ENCODE measurements at regions not wholly inside any gene's neighbourhood (a gene's known extent, or its start where the extent isn't known, plus 50 kb on each side); places are given as distances from the start of the nearest gene placed in this dataset.

DNA sequence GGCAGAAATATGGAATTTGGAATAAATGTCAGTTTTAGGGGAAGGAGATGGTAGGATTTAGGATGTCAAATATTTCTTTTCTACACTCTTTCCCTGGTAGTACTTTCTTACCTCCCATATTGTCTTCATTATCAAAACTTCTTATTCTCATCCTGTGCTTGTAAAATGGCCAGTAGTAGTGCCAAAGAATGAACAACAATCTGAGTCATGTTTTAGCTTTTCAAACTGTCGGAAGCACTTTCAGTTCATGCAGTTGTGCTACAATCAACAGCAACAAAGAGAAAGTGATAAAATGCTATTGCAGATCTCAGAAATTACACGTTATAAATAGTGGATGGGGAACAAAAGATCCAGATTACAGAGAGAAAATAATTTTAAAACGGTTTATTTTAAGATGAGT, 193.7 kb upstream of the RXFP2 start:
- CTCF ChIA-PET (ENCODE audit: partially characterized antibody): interaction anchor here (0.8 to 1.3 kb wide), 2 partner anchors 8 to 9 kb away, joined by 3 read pairs; no protein-coding TSS in a partner anchor
- H3K79me2 ChIP-seq (ENCODE audit: control insufficient read depth in 1 of 2, insufficient read depth in 2 of 2, low read length in 2 of 2): no peaks in the 10 kb centered on the region
- H3K27me3 ChIP-seq (replicated peaks in 1 of 4; ENCODE audit: control insufficient read depth in 3 of 4, extremely low read depth in 1 of 4, insufficient read depth in 3 of 4, low read length in 3 of 4): no peaks in the 10 kb centered on the region
- TF ChIP-seq, protein P1, sequence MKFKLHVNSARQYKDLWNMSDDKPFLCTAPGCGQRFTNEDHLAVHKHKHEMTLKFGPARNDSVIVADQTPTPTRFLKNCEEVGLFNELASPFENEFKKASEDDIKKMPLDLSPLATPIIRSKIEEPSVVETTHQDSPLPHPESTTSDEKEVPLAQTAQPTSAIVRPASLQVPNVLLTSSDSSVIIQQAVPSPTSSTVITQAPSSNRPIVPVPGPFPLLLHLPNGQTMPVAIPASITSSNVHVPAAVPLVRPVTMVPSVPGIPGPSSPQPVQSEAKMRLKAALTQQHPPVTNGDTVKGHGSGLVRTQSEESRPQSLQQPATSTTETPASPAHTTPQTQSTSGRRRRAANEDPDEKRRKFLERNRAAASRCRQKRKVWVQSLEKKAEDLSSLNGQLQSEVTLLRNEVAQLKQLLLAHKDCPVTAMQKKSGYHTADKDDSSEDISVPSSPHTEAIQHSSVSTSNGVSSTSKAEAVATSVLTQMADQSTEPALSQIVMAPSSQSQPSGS (IDR thresholded peaks at IDR 0.05; ENCODE audit: low read length): no peak
- TF ChIP-seq HDAC2 (IDR thresholded peaks at IDR 0.05; ENCODE audit: borderline replicate concordance in 1 of 2, low read depth in 2 of 2, low read length in 2 of 2) (no peak), SIRT6 (IDR thresholded peaks at IDR 0.05; ENCODE audit: low read length) (no peak), SP2 (IDR thresholded peaks at IDR 0.05; ENCODE audit: low read length) (no peak), TCF12 (IDR thresholded peaks at IDR 0.05; ENCODE audit: low read depth, low read length) (no peak), MAFK (IDR thresholded peaks at IDR 0.05; ENCODE audit: low read depth, low read length) (no peak), CHD1 (IDR thresholded peaks at IDR 0.05; ENCODE audit: low read depth, low read length) (no peak), CEBPB (IDR thresholded peaks at IDR 0.05; ENCODE audit: low read depth, low read length) (no peak), SAP30 (IDR thresholded peaks at IDR 0.05; ENCODE audit: insufficient read depth, insufficient replicate concordance, low read length) (no peak), NANOG (IDR thresholded peaks at IDR 0.05; ENCODE audit: insufficient read depth, low read depth, low read length, poor library complexity, severe bottlenecking) (no peak), SIX5 (IDR thresholded peaks at IDR 0.05; ENCODE audit: low read depth, low read length) (no peak), RAD21 (IDR thresholded peaks at IDR 0.05 in 1 of 2, conservative IDR thresholded peaks at IDR 0.05 in 1 of 2; ENCODE audit: low read depth in 2 of 2, low read length in 2 of 2) (no peak)
- DNase-seq (ENCODE audit: low read depth in 1 of 2, low spot score in 2 of 2) (no peak), FAIRE-seq (no peak)
- H3K23ac ChIP-seq (ENCODE audit: insufficient read length): no peak overlapping the region
- no peak overlapping the region for H3K4ac ChIP-seq (replicated peaks; ENCODE audit: insufficient read length, low read depth, low read length)
- H2AFZ ChIP-seq (ENCODE audit: low read length): no peak overlapping the region
- no peaks in the 10 kb centered on the region for H3K79me1 ChIP-seq (ENCODE audit: low read depth, low read length)
- H2BK120ac ChIP-seq (replicated peaks; ENCODE audit: low read depth, low read length): no peak overlapping the region
- POLR2A ChIA-PET (ENCODE audit: partially characterized antibody): no interaction called here
- no peak overlapping the region for H3K4me3 ChIP-seq (ENCODE audit: extremely low read depth in 1 of 4, insufficient read depth in 2 of 4, low read depth in 3 of 4, low read length in 4 of 4)
- 84 to 100% methylated on average over 1 to 3 of the region's 3 CpGs for WGBS, 2 experiments (ENCODE audit: extremely low coverage in 1 of 2, insufficient coverage in 1 of 2, insufficient read length in 1 of 2, insufficient replicate concordance in 2 of 2, low coverage in 1 of 2, low lambda C conversion rate in 2 of 2, missing lambda C conversion rate in 1 of 2)
- H3K14ac ChIP-seq (ENCODE audit: insufficient read length): no peak overlapping the region
- no peak overlapping the region for H2AK5ac ChIP-seq (ENCODE audit: low read depth, low read length)
- H3K23me2 ChIP-seq (ENCODE audit: low read depth, low read length): no peaks in the 10 kb centered on the region; the same call in 1 of the 2 replicates
- H3K4me2 ChIP-seq (ENCODE audit: insufficient read depth in 1 of 2, low read depth in 2 of 2, low read length in 2 of 2): no peak overlapping the region
- H2BK5ac ChIP-seq (ENCODE audit: low read depth, low read length): no peak overlapping the region
- no peaks in the 10 kb centered on the region for H3K4me1 ChIP-seq (replicated peaks in 1 of 4; ENCODE audit: control insufficient read depth in 3 of 4, insufficient read depth in 4 of 4, low read length in 3 of 4)
- no peaks in the 10 kb centered on the region for H3K36me3 ChIP-seq (ENCODE audit: control insufficient read depth in 2 of 4, insufficient read depth in 4 of 4, low read length in 3 of 4)
- no peak overlapping the region for H4K91ac ChIP-seq (replicated peaks; ENCODE audit: insufficient read length, low read length)
- H3K9ac ChIP-seq (replicated peaks in 1 of 4; ENCODE audit: extremely low read depth in 1 of 4, low read depth in 3 of 4, low read length in 3 of 4): no peak overlapping the region
- H2BK15ac ChIP-seq (ENCODE audit: low read length): no peak overlapping the region
- H4K5ac ChIP-seq (ENCODE audit: insufficient read length, low read depth, low read length): no peak overlapping the region
- no peak overlapping the region for H3K18ac ChIP-seq (ENCODE audit: extremely low read depth, low read length)
- no peaks in the 10 kb centered on the region for H4K20me1 ChIP-seq (replicated peaks in 1 of 2; ENCODE audit: control insufficient read depth in 1 of 2, insufficient read depth in 2 of 2, low read length in 2 of 2)
- no peak overlapping the region for H4K8ac ChIP-seq (ENCODE audit: extremely low read depth, insufficient read depth, low read length)
- H3K27ac ChIP-seq (ENCODE audit: low read depth, low read length): no peak overlapping the region
- H3K9me3 ChIP-seq (ENCODE audit: insufficient read depth in 2 of 2, low read depth in 1 of 2, low read length in 1 of 2): no peaks in the 10 kb centered on the region
- H2BK20ac ChIP-seq (ENCODE audit: low read length): no peak overlapping the region
- H3K56ac ChIP-seq (replicated peaks; ENCODE audit: insufficient read length, low read depth, low read length): no peak overlapping the region
- H2BK12ac ChIP-seq (ENCODE audit: low read depth, low read length): no peak overlapping the region
